PC-9 (cell line): ENCODE measurements at regions not wholly inside any gene's neighbourhood (a gene's known extent, or its start where the extent isn't known, plus 50 kb on each side); places are given as distances from the start of the nearest gene placed in this dataset.

Source experiments
- BruUV-seq: library from RNA; stranded (reverse); fragments of 400-500 nt; replicated peaks from 2 replicates; lab custom pipeline; 2021; lab: Mats Ljungman, UMichigan
- CTCF ChIA-PET: fragments of 300-600 bp; sonication (Branson Sonifier 250); formaldehyde crosslinking; loops from one replicate; lab custom pipeline; 2022; ENCODE audit warnings: antibody characterized with exemption; lab: Charles Lee
- POLR2A ChIA-PET: fragments of 300-600 bp; sonication (Branson Sonifier 250); formaldehyde crosslinking; loops from one replicate; lab custom pipeline; 2022; ENCODE audit warnings: antibody characterized with exemption; ENCODE audit not compliant: unreplicated experiment; lab: Charles Lee
- DNase-seq, 2 experiments: peaks; one replicate each; pipeline versions ENCODE4 v3.0.0 to v3.0.0-alpha.2; 2015 to 2022; ENCODE audit warnings: mixed read lengths in 1 of 2
- H2AFZ ChIP-seq: fragments of 200-600 bp; sonication (generic); 2 replicates; pipeline ENCODE4 v1.8.1; 2017; ENCODE audit warnings: antibody characterized with exemption
- H3F3A ChIP-seq: fragments of 200-600 bp; sonication (generic); 2 replicates; pipeline ENCODE4 v1.8.1; 2017; ENCODE audit warnings: antibody characterized with exemption, mild to moderate bottlenecking, low read depth; ENCODE audit not compliant: insufficient read depth
- H3K27ac ChIP-seq: fragments of 200-600 bp; sonication (generic); 2 replicates; pipeline ENCODE4 v1.6.1; 2016; ENCODE audit warnings: mixed run types
- H3K27me3 ChIP-seq: fragments of 200-600 bp; sonication (generic); 2 replicates; pipeline ENCODE4 v1.6.1; 2016; ENCODE audit warnings: low read depth, mixed run types; ENCODE audit not compliant: insufficient read depth
- H3K36me3 ChIP-seq: fragments of 200-600 bp; sonication (generic); 2 replicates; pipeline ENCODE4 v1.6.1; 2016; ENCODE audit warnings: low read depth, mixed run types
- H3K4me1 ChIP-seq: fragments of 200-600 bp; sonication (generic); replicated peaks from 2 replicates; pipeline ENCODE4 v1.6.1; 2016; ENCODE audit warnings: mixed run types; ENCODE audit not compliant: insufficient read depth
- H3K4me2 ChIP-seq: fragments of 200-600 bp; sonication (generic); 2 replicates; pipeline ENCODE4 v1.6.1; 2017; ENCODE audit warnings: mixed run types
- H3K4me3 ChIP-seq: fragments of 200-600 bp; sonication (generic); 2 replicates; pipeline ENCODE4 v1.6.1; 2016; ENCODE audit warnings: mixed run types
- H3K79me2 ChIP-seq: fragments of 200-600 bp; sonication (generic); 2 replicates; pipeline ENCODE4 v1.6.1; 2017; ENCODE audit warnings: low read depth, mixed run types
- H3K9me2 ChIP-seq: fragments of 200-600 bp; sonication (generic); 2 replicates; pipeline ENCODE4 v1.8.1; 2017; ENCODE audit warnings: mild to moderate bottlenecking; ENCODE audit not compliant: insufficient read depth
- H3K9me3 ChIP-seq: fragments of 200-600 bp; sonication (generic); 2 replicates; pipeline ENCODE4 v1.8.1; 2016; ENCODE audit warnings: low read depth; ENCODE audit not compliant: insufficient read depth
- H4K20me1 ChIP-seq: fragments of 200-600 bp; sonication (generic); 2 replicates; pipeline ENCODE4 v1.8.1; 2017; ENCODE audit not compliant: insufficient read depth
- EZH2 ChIP-seq: fragments of 200-600 bp; sonication (generic); IDR thresholded peaks from 2 replicates; pipeline ENCODE4 v1.8.0; 2017; ENCODE audit warnings: antibody characterized with exemption, low read depth
- intact Hi-C: fragments of 100-400 bp; cut with micrococcal nuclease; formaldehyde crosslinking; loops from one replicate; pipeline ENCODE4 v1.10.0; 2022; ENCODE audit not compliant: unreplicated experiment
- TF ChIP-seq, protein P1 (sequence below): fragments of 200-600 bp; sonication (generic); conservative IDR thresholded peaks from 2 replicates; pipeline ENCODE4 v1.6.1; 2017; ENCODE audit warnings: mixed run types, antibody characterized with exemption, mild to moderate bottlenecking, moderate library complexity

DNA sequence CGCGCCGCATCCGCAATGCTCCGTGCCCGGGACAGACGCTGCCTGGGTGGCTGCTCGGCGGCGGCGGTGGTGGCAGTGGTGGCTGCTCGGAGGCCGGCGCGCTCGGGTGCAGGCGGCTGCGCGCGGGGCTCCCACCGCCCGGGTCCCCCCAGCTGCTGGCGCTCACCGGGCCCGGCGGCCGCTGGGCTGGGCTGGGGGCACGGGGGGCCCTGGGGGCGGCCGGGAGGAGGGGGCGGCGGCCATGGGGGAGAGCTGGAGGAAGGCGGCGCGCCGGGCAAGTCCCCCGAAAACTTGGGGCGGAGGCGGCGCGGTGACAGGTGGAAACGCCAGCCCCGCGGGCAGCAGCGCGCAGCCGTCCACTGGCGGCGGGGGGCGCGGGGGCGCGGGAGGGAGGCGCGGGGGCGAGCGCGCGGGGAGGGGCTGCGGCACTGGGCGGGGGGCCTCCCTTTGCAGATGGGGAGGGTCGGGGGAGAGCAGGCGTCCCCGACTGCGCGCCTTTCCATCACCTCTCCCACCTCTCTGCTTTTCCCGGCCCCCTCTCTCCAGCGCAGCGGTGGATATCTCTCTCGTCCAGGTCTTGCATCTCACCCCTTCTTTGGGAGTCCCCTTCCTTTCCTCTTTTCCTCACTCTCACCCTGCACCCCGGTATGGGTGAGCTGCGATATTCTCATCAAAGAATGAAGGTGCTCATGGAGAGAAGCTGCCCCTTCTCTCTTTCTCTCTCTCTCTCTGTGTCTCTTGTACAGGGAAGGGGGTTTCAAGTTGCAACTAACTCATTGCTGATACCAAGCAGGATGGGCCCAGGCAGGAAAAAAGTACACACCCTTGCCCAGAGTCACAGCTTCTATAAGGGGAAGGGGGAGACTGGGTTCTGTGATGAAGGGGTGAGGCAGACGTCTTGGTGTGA lies 83.7 kb upstream of the DHRSX start:
- no peaks in the 10 kb centered on the region for H3K27me3 ChIP-seq
- no peaks in the 10 kb centered on the region for H3K9me2 ChIP-seq
- H3K4me3 ChIP-seq, result no peak overlapping the region
- TF ChIP-seq, protein P1, sequence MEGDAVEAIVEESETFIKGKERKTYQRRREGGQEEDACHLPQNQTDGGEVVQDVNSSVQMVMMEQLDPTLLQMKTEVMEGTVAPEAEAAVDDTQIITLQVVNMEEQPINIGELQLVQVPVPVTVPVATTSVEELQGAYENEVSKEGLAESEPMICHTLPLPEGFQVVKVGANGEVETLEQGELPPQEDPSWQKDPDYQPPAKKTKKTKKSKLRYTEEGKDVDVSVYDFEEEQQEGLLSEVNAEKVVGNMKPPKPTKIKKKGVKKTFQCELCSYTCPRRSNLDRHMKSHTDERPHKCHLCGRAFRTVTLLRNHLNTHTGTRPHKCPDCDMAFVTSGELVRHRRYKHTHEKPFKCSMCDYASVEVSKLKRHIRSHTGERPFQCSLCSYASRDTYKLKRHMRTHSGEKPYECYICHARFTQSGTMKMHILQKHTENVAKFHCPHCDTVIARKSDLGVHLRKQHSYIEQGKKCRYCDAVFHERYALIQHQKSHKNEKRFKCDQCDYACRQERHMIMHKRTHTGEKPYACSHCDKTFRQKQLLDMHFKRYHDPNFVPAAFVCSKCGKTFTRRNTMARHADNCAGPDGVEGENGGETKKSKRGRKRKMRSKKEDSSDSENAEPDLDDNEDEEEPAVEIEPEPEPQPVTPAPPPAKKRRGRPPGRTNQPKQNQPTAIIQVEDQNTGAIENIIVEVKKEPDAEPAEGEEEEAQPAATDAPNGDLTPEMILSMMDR, result no peak
- TF ChIP-seq EZH2, result no peak
- H2AFZ ChIP-seq, result no peak overlapping the region; the same call in 1 of the 2 replicates
- POLR2A ChIA-PET, result no interaction called here
- H3K36me3 ChIP-seq, result no peaks in the 10 kb centered on the region
- H3K27ac ChIP-seq, result no peak overlapping the region
- BruUV-seq, result no TSS peak
- no peaks in the 10 kb centered on the region for H3K4me1 ChIP-seq
- H3K9me3 ChIP-seq, result no peaks in the 10 kb centered on the region
- H3K79me2 ChIP-seq, result no peaks in the 10 kb centered on the region
- CTCF ChIA-PET, result no interaction called here
- no peaks in the 10 kb centered on the region for H3F3A ChIP-seq
- H3K4me2 ChIP-seq, result no peak overlapping the region
- no peaks in the 10 kb centered on the region for H4K20me1 ChIP-seq
- intact Hi-C loops, result no loop called here
- DNase-seq, result no peak

DNA sequence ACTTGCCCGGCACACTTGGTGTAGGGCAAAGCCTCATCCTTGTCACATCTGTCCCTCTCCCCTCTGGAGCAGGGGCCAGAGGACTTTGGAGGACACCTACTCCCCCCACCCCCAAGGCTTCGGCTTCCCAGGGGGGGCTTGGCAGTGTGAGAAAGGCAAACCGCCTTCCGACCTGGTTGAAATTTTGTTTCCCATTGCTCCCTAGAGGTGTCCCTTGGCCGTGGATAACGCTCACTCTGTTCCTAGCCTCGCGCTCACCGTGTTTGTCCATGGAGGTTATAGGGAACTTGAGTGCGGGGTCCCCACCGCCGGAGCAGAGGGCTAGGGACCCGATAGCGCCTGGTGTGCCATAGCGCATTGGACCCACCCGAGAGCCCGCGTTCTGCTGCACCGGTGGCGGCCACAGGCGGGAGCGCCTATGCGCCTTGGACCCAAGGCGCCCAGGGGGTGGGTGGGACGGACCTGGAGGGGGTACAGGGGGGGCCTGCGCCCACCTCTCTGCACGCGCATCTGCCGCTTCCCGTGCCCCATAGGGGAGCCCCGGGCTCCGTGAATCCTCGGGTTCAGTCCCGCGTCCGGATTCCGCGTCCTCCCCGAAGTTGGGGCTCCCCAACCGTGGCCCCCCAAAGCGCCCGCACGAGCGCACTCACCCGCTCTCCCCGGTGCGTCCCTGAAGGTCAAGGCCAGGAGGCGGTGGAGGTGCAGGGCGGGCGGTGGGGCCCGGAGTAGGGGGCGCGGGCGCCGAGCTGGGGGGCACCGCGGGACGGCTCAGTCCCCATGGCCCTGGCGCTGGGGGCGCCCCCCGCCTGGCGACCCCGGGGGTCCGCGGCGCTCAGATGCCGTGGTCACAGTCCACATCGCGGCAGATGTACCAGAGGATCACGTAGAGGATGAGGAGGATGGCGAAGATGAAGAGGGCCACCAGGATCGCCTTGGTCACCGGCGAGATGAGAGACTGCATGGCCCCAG lies 82.7 kb upstream of the DHRSX start:
- no peaks in the 10 kb centered on the region for H4K20me1 ChIP-seq
- no TSS peak for BruUV-seq
- no peaks in the 10 kb centered on the region for H3F3A ChIP-seq
- H3K79me2 ChIP-seq, result no peaks in the 10 kb centered on the region
- H2AFZ ChIP-seq, result no peak overlapping the region
- H3K27me3 ChIP-seq, result no peaks in the 10 kb centered on the region
- no peaks in the 10 kb centered on the region for H3K9me3 ChIP-seq
- no peak overlapping the region for H3K4me3 ChIP-seq
- TF ChIP-seq EZH2, result no peak
- TF ChIP-seq, protein P1, result no peak
- H3K9me2 ChIP-seq, result no peaks in the 10 kb centered on the region
- POLR2A ChIA-PET, result no interaction called here
- intact Hi-C loops, result no loop called here
- CTCF ChIA-PET, result no interaction called here
- H3K4me2 ChIP-seq, result no peak overlapping the region
- DNase-seq, result no peak
- H3K36me3 ChIP-seq, result no peaks in the 10 kb centered on the region
- no peak overlapping the region for H3K27ac ChIP-seq
- H3K4me1 ChIP-seq, result no peaks in the 10 kb centered on the region

DNA sequence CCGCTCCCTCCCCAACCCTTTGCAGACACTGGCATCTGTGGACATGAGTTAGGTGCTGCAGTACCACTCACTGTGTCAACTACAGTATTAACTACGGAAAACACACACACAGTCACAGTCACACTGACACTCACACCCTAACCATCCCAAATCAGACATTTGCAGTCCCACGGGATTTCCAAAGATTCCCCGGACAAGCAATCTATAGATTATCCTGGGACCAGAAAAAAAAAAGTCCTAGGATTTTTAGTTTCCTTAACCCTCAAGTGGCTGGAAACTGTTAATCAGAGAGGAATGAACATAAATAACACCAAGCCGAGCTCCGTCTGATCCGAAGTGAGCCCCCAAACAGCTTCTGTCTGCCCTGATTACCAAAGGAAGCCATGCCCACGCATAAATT lies 81.9 kb upstream of the DHRSX start:
- H3K79me2 ChIP-seq, result no peaks in the 10 kb centered on the region
- H3K9me3 ChIP-seq, result no peaks in the 10 kb centered on the region
- no peak for DNase-seq
- H3K4me1 ChIP-seq, result no peaks in the 10 kb centered on the region
- H4K20me1 ChIP-seq, result no peaks in the 10 kb centered on the region
- no peaks in the 10 kb centered on the region for H3K27me3 ChIP-seq
- POLR2A ChIA-PET, result no interaction called here
- H3K36me3 ChIP-seq, result no peaks in the 10 kb centered on the region
- H2AFZ ChIP-seq, result no peak overlapping the region
- no peaks in the 10 kb centered on the region for H3F3A ChIP-seq
- intact Hi-C loops, result no loop called here
- TF ChIP-seq, protein P1, result no peak
- no peak for TF ChIP-seq EZH2
- H3K4me3 ChIP-seq, result no peak overlapping the region
- H3K27ac ChIP-seq, result no peak overlapping the region
- no peak overlapping the region for H3K4me2 ChIP-seq
- CTCF ChIA-PET, result no interaction called here
- no peaks in the 10 kb centered on the region for H3K9me2 ChIP-seq
- BruUV-seq, result no TSS peak
